HL-60 (cell line): ENCODE measurements at regions not wholly inside any gene's neighbourhood (a gene's known extent, or its start where the extent isn't known, plus 50 kb on each side); places are given as distances from the start of the nearest gene placed in this dataset.

Source experiments
- DNase-seq, 2 experiments: peaks; one replicate each; pipeline ENCODE4 v3.0.0-alpha.2; 2010 to 2020; ENCODE audit warnings: low read depth in 1 of 2, low spot score in 1 of 2
- H3K27ac ChIP-seq: fragments of 250-450 bp; sonication (Bioruptor Pico); replicated peaks from 2 replicates; pipeline ENCODE4 v1.5.1; 2020; ENCODE audit warnings: mild to moderate bottlenecking, moderate library complexity
- H3K27me3 ChIP-seq: fragments of 250-450 bp; sonication (Bioruptor Pico); 2 replicates; pipeline ENCODE4 v1.5.1; 2021; ENCODE audit warnings: mild to moderate bottlenecking, moderate library complexity; ENCODE audit not compliant: insufficient read depth, poor library complexity, severe bottlenecking
- H3K4me3 ChIP-seq: replicated peaks from 2 replicates; pipeline ENCODE4 v1.5.1; 2011; ENCODE audit warnings: mild to moderate bottlenecking, control low read depth, low read length; ENCODE audit not compliant: insufficient read depth
- CTCF ChIP-seq: IDR thresholded peaks from one replicate; pipeline ENCODE4 v1.5.1; 2011; ENCODE audit warnings: low read length, control low read depth, inconsistent platforms; ENCODE audit not compliant: insufficient read depth
- GABPA ChIP-seq: IDR thresholded peaks from 2 replicates; pipeline ENCODE4 v1.6.1; 2012; ENCODE audit warnings: low read depth
- POLR2AphosphoS5 ChIP-seq: IDR thresholded peaks from 2 replicates; pipeline ENCODE4 v1.6.1; 2012; ENCODE audit warnings: low read depth
- REST ChIP-seq: IDR thresholded peaks from 2 replicates; pipeline ENCODE4 v1.6.1; 2012; ENCODE audit warnings: low read depth; ENCODE audit not compliant: insufficient replicate concordance
- SPI1 ChIP-seq: IDR thresholded peaks from 2 replicates; pipeline ENCODE4 v1.6.1; 2012; ENCODE audit warnings: low read depth, mild to moderate bottlenecking, borderline replicate concordance

GRCh38 chr6:144757730-144758129 lies 472.6 kb downstream of the UTRN start:
- no peak overlapping the region for H3K4me3 ChIP-seq
- H3K27ac ChIP-seq, result no peak overlapping the region
- DNase-seq, result no peak
- TF ChIP-seq REST, result no peak
- no peak for TF ChIP-seq SPI1
- TF ChIP-seq POLR2AphosphoS5, result no peak
- TF ChIP-seq CTCF, result no peak
- no peak for TF ChIP-seq GABPA
- no peaks in the 10 kb centered on the region for H3K27me3 ChIP-seq

- Histone ChIP-seq H3K27me3 (no peaks in the 10 kb centered on the region), H3K4me3 (no peak overlapping the region), H3K27ac (no peak overlapping the region)
- no peak for TF ChIP-seq POLR2AphosphoS5
- TF ChIP-seq REST, result no peak
- no peak for TF ChIP-seq GABPA
- no peak for DNase-seq
Measured at GRCh38 chr6:144758602-144759001, 473.5 kb downstream of the UTRN start.

GRCh38 chr6:144762469-144762868 lies 477.3 kb downstream of the UTRN start:
- no peak overlapping the region for H3K4me3 ChIP-seq
- no peaks in the 10 kb centered on the region for H3K27me3 ChIP-seq
- no peak for DNase-seq
- TF ChIP-seq POLR2AphosphoS5 (no peak), CTCF (no peak)
- no peak overlapping the region for H3K27ac ChIP-seq

- Histone ChIP-seq H3K27me3 (no peaks in the 10 kb centered on the region), H3K27ac (no peak overlapping the region), H3K4me3 (no peak overlapping the region)
- TF ChIP-seq POLR2AphosphoS5 (no peak), SPI1 (no peak), CTCF (no peak), REST (no peak), GABPA (no peak)
- DNase-seq, result no peak
Measured at GRCh38 chr6:144767051-144767450, 481.9 kb downstream of the UTRN start.
